Suprapubic skin (tissue), 4 donors: ENCODE measurements at regions not wholly inside any gene's neighbourhood (a gene's known extent, or its start where the extent isn't known, plus 50 kb on each side); places are given as distances from the start of the nearest gene placed in this dataset.

Experiments used
- DNase-seq, 2 donors: peaks; one replicate each; pipeline ENCODE4 v3.0.0-alpha.2; 2019; ENCODE audit warnings: low spot score in 2 of 2
- H3K27ac ChIP-seq: fragments of 200-600 bp; sonication (generic); one replicate; pipeline ENCODE4 v1.5.1; 2019
- H3K27me3 ChIP-seq: fragments of 200-600 bp; sonication (generic); one replicate; pipeline ENCODE4 v1.5.1; 2019
- H3K36me3 ChIP-seq: fragments of 200-600 bp; sonication (generic); one replicate; pipeline ENCODE4 v1.5.1; 2019
- H3K4me1 ChIP-seq: fragments of 200-600 bp; sonication (generic); one replicate; pipeline ENCODE4 v1.5.1; 2019
- H3K4me3 ChIP-seq: fragments of 200-600 bp; sonication (generic); one replicate; pipeline ENCODE4 v1.5.1; 2019; ENCODE audit warnings: mild to moderate bottlenecking
- H3K9me3 ChIP-seq: fragments of 200-600 bp; sonication (generic); one replicate; pipeline ENCODE4 v1.5.1; 2019
- CTCF ChIP-seq, 2 donors: fragments of 200-600 bp in 1 of 2; fragments of 450-650 bp in 1 of 2; sonication (generic) in 1 of 2; IDR thresholded peaks; one replicate each; pipeline ENCODE4 v1.5.1; 2016 to 2019; ENCODE audit warnings: antibody characterized with exemption in 2 of 2, mild to moderate bottlenecking in 1 of 2, moderate library complexity in 1 of 2
- EP300 ChIP-seq: sonication (generic); formaldehyde crosslinking; IDR thresholded peaks from one replicate; pipeline ENCODE4 v1.6.1; 2017; ENCODE audit warnings: antibody characterized with exemption
- POLR2A ChIP-seq, 2 donors: fragments of 450-650 bp; IDR thresholded peaks; one replicate each; pipeline ENCODE4 v1.6.1; 2017; ENCODE audit warnings: antibody characterized with exemption in 2 of 2, mild to moderate bottlenecking in 2 of 2, moderate library complexity in 2 of 2
- POLR2AphosphoS5 ChIP-seq, 3 donors: sonication (generic); formaldehyde crosslinking; IDR thresholded peaks; one replicate each; pipeline ENCODE4 v1.6.1; 2017; ENCODE audit warnings: antibody characterized with exemption in 3 of 3
- WGBS: methylation state at CpG from one replicate; pipeline ENCODE4 v1.1.5; 2018; 5-methylcytosine and 5-hydroxymethylcytosine counted together

GRCh38 chr4:79540143-79540542 is 132.1 kb upstream of the GK2 start:
- no peaks in the 10 kb centered on the region for H3K4me1 ChIP-seq
- no peaks in the 10 kb centered on the region for H3K27me3 ChIP-seq
- no peak overlapping the region for H3K4me3 ChIP-seq
- no peak overlapping the region for H3K27ac ChIP-seq
- no peaks in the 10 kb centered on the region for H3K36me3 ChIP-seq
- no peak for TF ChIP-seq POLR2A (IDR thresholded peaks at IDR 0.05)
- 39% methylated on average over 4 of the region's 4 CpGs for WGBS
- peaks cover 3% of the 10 kb centered on the region for H3K9me3 ChIP-seq
- no peak for DNase-seq

- no peak overlapping the region for H3K27ac ChIP-seq
- no peaks in the 10 kb centered on the region for H3K4me1 ChIP-seq
- H3K4me3 ChIP-seq, result no peak overlapping the region
- WGBS, result 90% methylated on average over 1 of the region's 1 CpG
- H3K36me3 ChIP-seq, result no peaks in the 10 kb centered on the region
- TF ChIP-seq POLR2A (IDR thresholded peaks at IDR 0.05) (no peak), EP300 (no peak), CTCF (IDR thresholded peaks at IDR 0.05) (no peak), POLR2AphosphoS5 (IDR thresholded peaks at IDR 0.05) (no peak)
- DNase-seq, result no peak
- no peaks in the 10 kb centered on the region for H3K27me3 ChIP-seq
- peaks cover 3% of the 10 kb centered on the region for H3K9me3 ChIP-seq
Observed at GRCh38 chr4:79535516-79535915, 127.5 kb upstream of the GK2 start.

GRCh38 chr4:79528241-79528706 is 120.2 kb upstream of the GK2 start:
- Histone ChIP-seq H3K27ac (no peak overlapping the region), H3K9me3 (no peaks in the 10 kb centered on the region), H3K4me1 (no peaks in the 10 kb centered on the region), H3K4me3 (no peak overlapping the region), H3K36me3 (no peaks in the 10 kb centered on the region), H3K27me3 (no peaks in the 10 kb centered on the region)
- WGBS, result 49% methylated on average over 3 of the region's 3 CpGs
- DNase-seq, result no peak
- TF ChIP-seq POLR2AphosphoS5 (IDR thresholded peaks at IDR 0.05), result no peak
- TF ChIP-seq POLR2A (IDR thresholded peaks at IDR 0.05), result no peak
- no peak for TF ChIP-seq EP300
- no peak for TF ChIP-seq CTCF (IDR thresholded peaks at IDR 0.05)

GRCh38 chr4:79526641-79527565 is 118.9 kb upstream of the GK2 start:
- TF ChIP-seq CTCF (IDR thresholded peaks at IDR 0.05) (no peak), POLR2AphosphoS5 (IDR thresholded peaks at IDR 0.05) (no peak), POLR2A (IDR thresholded peaks at IDR 0.05) (no peak), EP300 (no peak)
- 83% methylated on average over 15 of the region's 15 CpGs for WGBS

GRCh38 chr4:79516114-79516513 is 108.1 kb upstream of the GK2 start:
- Histone ChIP-seq H3K27ac (no peak overlapping the region), H3K36me3 (no peaks in the 10 kb centered on the region), H3K9me3 (no peaks in the 10 kb centered on the region), H3K4me3 (no peak overlapping the region), H3K4me1 (peaks cover 16% of the 10 kb centered on the region), H3K27me3 (no peaks in the 10 kb centered on the region)
- DNase-seq, result no peak
- TF ChIP-seq CTCF (IDR thresholded peaks at IDR 0.05) (no peak), POLR2A (IDR thresholded peaks at IDR 0.05) (no peak), EP300 (no peak), POLR2AphosphoS5 (IDR thresholded peaks at IDR 0.05) (no peak)
- WGBS, result 86% methylated on average over 2 of the region's 2 CpGs

More at GRCh38 chr4:79526641-79527565, 118.9 kb upstream of the GK2 start:
- DNase-seq, result no peak
- Histone ChIP-seq H3K9me3 (no peaks in the 10 kb centered on the region), H3K27ac (no peak overlapping the region), H3K36me3 (no peaks in the 10 kb centered on the region), H3K27me3 (no peaks in the 10 kb centered on the region), H3K4me1 (no peaks in the 10 kb centered on the region), H3K4me3 (no peak overlapping the region)
